ENCODE measurements at regions not wholly inside any gene's neighbourhood (a gene's known extent, or its start where the extent isn't known, plus 50 kb on each side); places are given as distances from the start of the nearest gene placed in this dataset.

DNA sequence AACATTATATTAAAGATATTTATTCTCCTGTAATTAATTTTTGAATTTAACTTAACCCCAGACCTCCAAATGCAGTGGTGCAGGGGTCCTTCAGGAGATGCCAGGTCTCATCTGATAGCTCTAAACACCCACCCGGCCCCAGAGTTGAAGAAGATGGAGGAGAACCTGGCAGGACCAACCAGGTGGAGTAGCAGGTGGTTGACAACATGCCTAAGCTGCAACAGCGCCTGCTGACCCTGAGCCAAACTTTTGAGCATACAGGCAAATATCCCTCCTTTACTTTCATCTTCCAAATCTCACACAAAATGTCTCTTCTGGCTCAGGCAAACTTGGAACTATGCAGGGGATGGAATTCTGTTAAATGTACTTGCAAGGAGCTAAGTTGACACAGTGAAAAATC lies 145.3 kb upstream of the TCF21 start:
- Histone ChIP-seq H3K27me3 (ENCODE audit: control insufficient read depth, insufficient read depth, low read length, poor library complexity, severe bottlenecking) (no peaks in the 10 kb centered on the region), H3K9me3 (ENCODE audit: control insufficient read depth, low read length) (no peaks in the 10 kb centered on the region), H3K27ac (ENCODE audit: insufficient read depth, low read depth, low read length, poor library complexity, severe bottlenecking) (no peak overlapping the region), H3K4me3 (ENCODE audit: insufficient read depth, low read depth, low read length) (no peak overlapping the region), H3K36me3 (ENCODE audit: control insufficient read depth, insufficient read depth, low read length) (no peaks in the 10 kb centered on the region), H3K4me1 (ENCODE audit: control insufficient read depth, insufficient read depth, low read length) (peaks cover 2% of the 10 kb centered on the region)
- 87 to 93% methylated on average over 2 of the region's 2 CpGs for WGBS, 2 experiments

DNA sequence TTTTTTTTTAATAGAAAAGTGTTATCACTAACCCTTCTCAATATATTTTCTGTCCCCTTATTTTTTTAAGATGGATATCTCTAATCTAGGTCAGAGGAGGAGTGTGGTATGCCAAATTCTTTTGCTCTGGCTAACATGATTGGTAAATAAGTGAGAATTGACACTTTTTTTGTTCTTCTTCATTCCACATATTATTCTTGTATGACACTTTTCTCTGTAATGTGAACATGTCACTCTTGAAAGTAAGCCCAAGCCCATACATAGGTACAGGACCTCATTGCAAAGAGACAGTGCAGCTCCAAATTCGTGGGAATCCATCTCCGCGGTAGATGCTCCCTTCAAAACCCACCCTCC lies 142.5 kb upstream of the TCF21 start:
- Histone ChIP-seq H3K36me3 (ENCODE audit: control insufficient read depth, insufficient read depth, low read length) (no peaks in the 10 kb centered on the region), H3K4me1 (ENCODE audit: control insufficient read depth, insufficient read depth, low read length) (peaks cover 2% of the 10 kb centered on the region), H3K27ac (ENCODE audit: insufficient read depth, low read depth, low read length, poor library complexity, severe bottlenecking) (no peak overlapping the region), H3K9me3 (ENCODE audit: control insufficient read depth, low read length) (no peaks in the 10 kb centered on the region), H3K4me3 (ENCODE audit: insufficient read depth, low read depth, low read length) (no peak overlapping the region), H3K27me3 (ENCODE audit: control insufficient read depth, insufficient read depth, low read length, poor library complexity, severe bottlenecking) (no peaks in the 10 kb centered on the region)
- WGBS, 2 experiments: 99 to 100% methylated on average over 1 to 3 of the region's 3 CpGs

DNA sequence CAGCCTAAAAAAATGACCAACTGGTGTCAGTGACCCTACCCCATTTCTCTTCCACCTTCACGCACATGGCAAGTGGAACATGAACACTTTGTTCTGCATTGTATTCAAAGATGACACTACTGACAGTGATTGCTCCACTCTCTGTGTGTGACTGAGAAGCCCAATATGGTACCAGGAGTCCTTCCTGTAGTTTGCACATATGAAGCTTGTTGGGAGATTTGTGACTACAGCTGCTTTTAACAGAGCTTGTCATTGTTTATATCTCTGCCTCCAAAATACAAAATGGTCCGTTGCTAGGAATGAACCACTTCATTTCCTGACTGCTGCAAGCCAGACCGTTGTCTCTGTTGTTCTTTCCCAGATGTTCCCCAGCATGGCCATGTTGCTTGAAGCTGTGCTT lies 140.3 kb upstream of the TCF21 start:
- H3K27ac ChIP-seq (ENCODE audit: insufficient read depth, low read depth, low read length, poor library complexity, severe bottlenecking): no peak overlapping the region
- WGBS, 2 experiments: 92 to 93% methylated on average over 3 of the region's 3 CpGs
- no peaks in the 10 kb centered on the region for H3K27me3 ChIP-seq (ENCODE audit: control insufficient read depth, insufficient read depth, low read length, poor library complexity, severe bottlenecking)
- no peak overlapping the region for H3K4me3 ChIP-seq (ENCODE audit: insufficient read depth, low read depth, low read length)
- H3K4me1 ChIP-seq (ENCODE audit: control insufficient read depth, insufficient read depth, low read length): no peaks in the 10 kb centered on the region
- no peaks in the 10 kb centered on the region for H3K9me3 ChIP-seq (ENCODE audit: control insufficient read depth, low read length)
- no peaks in the 10 kb centered on the region for H3K36me3 ChIP-seq (ENCODE audit: control insufficient read depth, insufficient read depth, low read length)

DNA sequence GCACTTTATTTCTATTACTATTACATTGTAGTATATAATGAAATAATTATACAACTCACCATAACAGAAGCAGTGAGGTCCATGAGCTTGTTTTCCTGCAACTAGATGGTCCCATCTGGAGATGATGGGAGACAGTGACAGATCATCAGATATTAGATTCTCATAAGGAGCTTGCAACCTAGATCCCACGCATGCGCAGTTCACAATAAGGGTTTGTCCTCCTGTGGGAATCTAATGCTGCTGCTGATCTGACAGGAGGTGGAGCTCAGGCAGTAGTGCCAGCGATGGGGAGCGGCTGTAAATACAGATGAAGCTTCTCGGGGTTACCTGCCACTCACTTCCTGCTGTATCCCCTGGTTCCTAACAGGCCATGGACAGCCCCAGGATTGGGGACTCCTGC lies 139.5 kb upstream of the TCF21 start:
- H3K27ac ChIP-seq (ENCODE audit: insufficient read depth, low read depth, low read length, poor library complexity, severe bottlenecking): no peak overlapping the region
- 95 to 96% methylated on average over 5 of the region's 5 CpGs for WGBS, 2 experiments
- H3K27me3 ChIP-seq (ENCODE audit: control insufficient read depth, insufficient read depth, low read length, poor library complexity, severe bottlenecking): no peaks in the 10 kb centered on the region
- no peak overlapping the region for H3K4me3 ChIP-seq (ENCODE audit: insufficient read depth, low read depth, low read length)
- no peaks in the 10 kb centered on the region for H3K9me3 ChIP-seq (ENCODE audit: control insufficient read depth, low read length)
- H3K4me1 ChIP-seq (ENCODE audit: control insufficient read depth, insufficient read depth, low read length): no peaks in the 10 kb centered on the region
- no peaks in the 10 kb centered on the region for H3K36me3 ChIP-seq (ENCODE audit: control insufficient read depth, insufficient read depth, low read length)

DNA sequence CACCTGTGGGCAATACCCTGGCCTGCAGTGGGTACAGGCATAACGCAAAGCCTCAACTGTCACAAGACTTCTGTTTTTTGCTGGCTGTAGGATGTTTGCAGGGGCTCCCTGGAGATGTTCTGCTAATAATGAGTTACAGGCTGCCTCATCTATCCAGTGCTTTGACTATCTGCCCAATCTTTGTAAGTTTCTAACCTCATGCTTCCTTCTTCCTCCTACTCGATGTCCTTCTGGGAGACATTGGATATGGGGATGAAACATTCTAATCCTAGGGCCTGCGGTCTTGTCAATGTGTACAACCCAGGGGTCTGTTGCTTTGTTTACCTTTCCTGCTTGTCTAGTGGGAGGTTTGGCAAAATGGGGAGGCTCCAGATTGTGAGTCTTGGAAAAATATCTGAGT lies 136.8 kb upstream of the TCF21 start:
- Histone ChIP-seq H3K27me3 (ENCODE audit: control insufficient read depth, insufficient read depth, low read length, poor library complexity, severe bottlenecking) (no peaks in the 10 kb centered on the region), H3K9me3 (ENCODE audit: control insufficient read depth, low read length) (no peaks in the 10 kb centered on the region), H3K4me3 (ENCODE audit: insufficient read depth, low read depth, low read length) (no peak overlapping the region), H3K36me3 (ENCODE audit: control insufficient read depth, insufficient read depth, low read length) (no peaks in the 10 kb centered on the region), H3K27ac (ENCODE audit: insufficient read depth, low read depth, low read length, poor library complexity, severe bottlenecking) (no peak overlapping the region), H3K4me1 (ENCODE audit: control insufficient read depth, insufficient read depth, low read length) (no peaks in the 10 kb centered on the region)
- 90 to 95% methylated on average over 3 of the region's 3 CpGs for WGBS, 2 experiments

DNA sequence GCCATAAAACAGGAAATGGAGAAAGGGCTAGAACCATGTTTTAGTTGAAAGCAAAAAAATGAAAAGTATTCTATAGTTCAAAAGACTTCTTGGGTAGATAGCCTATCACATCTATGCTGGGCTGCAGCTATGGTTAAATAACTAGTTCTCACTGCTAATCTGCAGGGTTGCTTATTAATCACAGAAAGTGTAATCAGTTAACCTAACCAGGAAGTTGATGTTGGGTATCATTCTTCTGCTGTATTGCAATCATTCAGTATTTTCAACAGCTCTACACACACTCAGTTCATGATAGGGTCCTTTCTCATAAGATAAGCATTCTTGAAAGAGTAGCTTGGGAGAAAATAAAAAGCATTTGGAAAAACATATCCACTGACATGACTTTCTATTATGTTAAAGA lies 135.2 kb upstream of the TCF21 start:
- H3K9me3 ChIP-seq (ENCODE audit: control insufficient read depth, low read length): no peaks in the 10 kb centered on the region
- no peaks in the 10 kb centered on the region for H3K27me3 ChIP-seq (ENCODE audit: control insufficient read depth, insufficient read depth, low read length, poor library complexity, severe bottlenecking)
- H3K36me3 ChIP-seq (ENCODE audit: control insufficient read depth, insufficient read depth, low read length): no peaks in the 10 kb centered on the region
- no peak overlapping the region for H3K27ac ChIP-seq (ENCODE audit: insufficient read depth, low read depth, low read length, poor library complexity, severe bottlenecking)
- H3K4me3 ChIP-seq (ENCODE audit: insufficient read depth, low read depth, low read length): no peak overlapping the region
- no peaks in the 10 kb centered on the region for H3K4me1 ChIP-seq (ENCODE audit: control insufficient read depth, insufficient read depth, low read length)

DNA sequence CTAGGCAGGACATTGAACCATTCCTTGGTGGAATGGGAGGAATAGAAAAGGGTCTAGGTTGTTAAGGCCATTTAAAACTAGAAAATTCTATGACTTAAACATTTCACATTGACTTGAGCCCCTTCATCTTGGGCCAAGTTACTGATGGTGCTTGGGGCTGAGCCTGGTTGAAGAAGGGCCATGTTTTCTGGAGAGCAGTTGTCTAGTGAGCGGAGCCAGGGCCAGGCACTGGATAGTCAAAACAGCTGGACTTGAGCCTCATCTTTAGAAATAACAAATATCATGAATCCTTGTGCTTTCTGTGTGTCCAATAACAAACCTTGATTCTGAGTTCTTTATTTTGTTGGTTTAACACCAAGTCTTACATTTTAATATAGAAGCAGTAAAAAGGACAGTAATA lies 134.6 kb upstream of the TCF21 start:
- Histone ChIP-seq H3K27ac (ENCODE audit: insufficient read depth, low read depth, low read length, poor library complexity, severe bottlenecking) (no peak overlapping the region), H3K4me1 (ENCODE audit: control insufficient read depth, insufficient read depth, low read length) (no peaks in the 10 kb centered on the region), H3K4me3 (ENCODE audit: insufficient read depth, low read depth, low read length) (no peak overlapping the region), H3K36me3 (ENCODE audit: control insufficient read depth, insufficient read depth, low read length) (no peaks in the 10 kb centered on the region), H3K27me3 (ENCODE audit: control insufficient read depth, insufficient read depth, low read length, poor library complexity, severe bottlenecking) (no peaks in the 10 kb centered on the region), H3K9me3 (ENCODE audit: control insufficient read depth, low read length) (no peaks in the 10 kb centered on the region)
- 83 to 96% methylated on average over 1 of the region's 1 CpG for WGBS, 2 experiments

DNA sequence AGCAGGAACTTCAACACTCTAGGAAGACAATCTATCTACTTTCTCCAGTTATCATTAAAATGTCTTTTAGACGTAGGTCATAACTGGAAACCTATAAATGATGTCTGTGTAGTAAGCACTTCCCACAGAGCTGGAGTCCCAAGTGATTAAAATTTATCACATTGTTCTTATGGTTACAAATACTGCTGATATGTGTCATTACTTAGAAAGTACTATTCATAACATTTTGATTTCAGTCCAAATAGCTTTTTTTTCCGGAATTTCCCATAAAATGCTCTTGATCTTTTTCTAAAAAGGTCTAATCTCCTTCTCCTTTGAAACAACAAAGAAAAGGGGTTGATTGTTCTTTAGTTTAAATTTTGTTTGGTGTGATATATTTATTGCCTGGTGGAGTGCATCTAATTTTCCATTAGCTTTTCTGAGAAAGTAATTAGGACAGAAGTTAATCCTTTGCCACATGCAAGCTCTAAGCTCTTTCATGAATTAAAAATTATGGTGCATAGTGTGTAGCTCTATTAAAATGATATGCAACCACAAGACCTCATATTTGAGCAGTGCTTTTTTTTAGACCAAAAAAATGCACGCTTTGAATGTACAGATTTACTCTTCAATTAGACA lies 132.7 kb upstream of the TCF21 start:
- H3K27me3 ChIP-seq (ENCODE audit: control insufficient read depth, insufficient read depth, low read length, poor library complexity, severe bottlenecking): no peaks in the 10 kb centered on the region
- no peaks in the 10 kb centered on the region for H3K4me1 ChIP-seq (ENCODE audit: control insufficient read depth, insufficient read depth, low read length)
- no peaks in the 10 kb centered on the region for H3K9me3 ChIP-seq (ENCODE audit: control insufficient read depth, low read length)
- WGBS, 2 experiments: 87 to 88% methylated on average over 2 of the region's 3 CpGs
- H3K27ac ChIP-seq (ENCODE audit: insufficient read depth, low read depth, low read length, poor library complexity, severe bottlenecking): no peak overlapping the region
- H3K4me3 ChIP-seq (ENCODE audit: insufficient read depth, low read depth, low read length): no peak overlapping the region
- no peaks in the 10 kb centered on the region for H3K36me3 ChIP-seq (ENCODE audit: control insufficient read depth, insufficient read depth, low read length)

DNA sequence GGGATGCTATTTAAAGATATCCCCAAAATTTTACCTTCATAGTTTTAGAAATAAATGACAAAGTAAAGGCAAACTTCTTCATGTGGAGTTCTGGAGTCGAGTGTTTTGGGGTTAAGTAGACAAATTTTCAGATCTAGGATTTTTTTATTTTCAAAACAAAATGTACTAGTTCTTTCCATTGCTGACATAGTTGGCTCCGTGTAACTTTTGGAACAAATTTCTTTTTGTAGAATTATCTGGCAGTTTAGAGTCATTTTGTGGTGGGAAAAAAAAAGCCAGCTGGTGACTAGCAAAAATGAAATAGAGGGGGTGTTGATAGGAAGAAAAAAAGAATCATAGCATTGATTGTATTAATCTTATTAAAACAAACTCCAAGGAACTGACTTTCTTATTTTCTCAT lies 131.6 kb upstream of the TCF21 start:
- no peaks in the 10 kb centered on the region for H3K4me1 ChIP-seq (ENCODE audit: control insufficient read depth, insufficient read depth, low read length)
- no peaks in the 10 kb centered on the region for H3K36me3 ChIP-seq (ENCODE audit: control insufficient read depth, insufficient read depth, low read length)
- WGBS, 2 experiments: 90 to 100% methylated on average over 1 of the region's 2 CpGs
- no peak overlapping the region for H3K4me3 ChIP-seq (ENCODE audit: insufficient read depth, low read depth, low read length)
- H3K9me3 ChIP-seq (ENCODE audit: control insufficient read depth, low read length): no peaks in the 10 kb centered on the region
- no peak overlapping the region for H3K27ac ChIP-seq (ENCODE audit: insufficient read depth, low read depth, low read length, poor library complexity, severe bottlenecking)
- no peaks in the 10 kb centered on the region for H3K27me3 ChIP-seq (ENCODE audit: control insufficient read depth, insufficient read depth, low read length, poor library complexity, severe bottlenecking)

DNA sequence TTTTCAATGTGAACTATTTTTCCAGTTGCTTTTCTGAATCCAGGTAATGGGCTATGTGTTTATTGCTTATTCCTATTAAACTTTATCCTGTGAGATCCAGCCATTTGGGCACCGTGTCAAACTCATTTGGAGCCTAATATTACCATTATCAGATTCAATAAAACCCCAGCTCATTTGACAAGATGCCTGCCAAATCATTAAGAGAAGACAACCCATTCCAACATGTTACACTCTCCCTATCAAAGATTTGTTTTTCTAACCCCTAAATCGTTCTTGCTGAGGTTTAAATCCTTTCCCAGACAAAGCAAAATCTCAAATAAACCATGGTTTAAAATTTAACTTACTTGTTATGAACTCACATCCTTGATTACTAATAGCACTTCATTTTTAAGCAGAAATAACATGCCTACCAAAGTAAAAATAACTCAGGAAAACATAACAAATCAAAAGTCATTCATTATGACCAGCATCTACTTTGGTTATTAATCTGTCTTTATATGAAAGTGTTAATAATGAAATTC lies 130.0 kb upstream of the TCF21 start:
- Histone ChIP-seq H3K4me3 (ENCODE audit: insufficient read depth, low read depth, low read length) (no peak overlapping the region), H3K9me3 (ENCODE audit: control insufficient read depth, low read length) (no peaks in the 10 kb centered on the region), H3K27me3 (ENCODE audit: control insufficient read depth, insufficient read depth, low read length, poor library complexity, severe bottlenecking) (no peaks in the 10 kb centered on the region), H3K36me3 (ENCODE audit: control insufficient read depth, insufficient read depth, low read length) (no peaks in the 10 kb centered on the region), H3K27ac (ENCODE audit: insufficient read depth, low read depth, low read length, poor library complexity, severe bottlenecking) (no peak overlapping the region), H3K4me1 (ENCODE audit: control insufficient read depth, insufficient read depth, low read length) (no peaks in the 10 kb centered on the region)
- WGBS, 2 experiments: 76 to 77% methylated on average over 2 of the region's 2 CpGs

DNA sequence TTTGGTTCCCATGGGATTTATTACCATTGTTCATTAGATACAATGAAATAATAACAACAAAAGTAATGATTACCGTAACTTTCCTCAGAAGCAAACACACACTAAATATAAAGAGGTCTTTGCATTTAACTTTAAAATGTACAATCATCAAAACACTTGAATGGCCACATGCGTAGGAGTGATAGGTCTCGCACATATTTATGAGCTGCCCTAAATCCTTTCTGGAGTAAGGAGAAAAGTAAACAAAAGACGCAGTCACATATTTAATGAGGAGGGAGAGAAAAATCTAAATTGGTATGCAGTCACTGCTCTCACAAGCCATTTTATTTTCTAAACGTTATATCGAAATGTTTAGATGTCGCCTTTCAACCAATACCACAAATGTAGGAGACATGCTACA lies 129.4 kb upstream of the TCF21 start:
- no peaks in the 10 kb centered on the region for H3K9me3 ChIP-seq (ENCODE audit: control insufficient read depth, low read length)
- H3K36me3 ChIP-seq (ENCODE audit: control insufficient read depth, insufficient read depth, low read length): no peaks in the 10 kb centered on the region
- H3K4me3 ChIP-seq (ENCODE audit: insufficient read depth, low read depth, low read length): no peak overlapping the region
- 93% methylated on average over 7 of the region's 7 CpGs for WGBS, 2 experiments
- H3K27me3 ChIP-seq (ENCODE audit: control insufficient read depth, insufficient read depth, low read length, poor library complexity, severe bottlenecking): no peaks in the 10 kb centered on the region
- H3K4me1 ChIP-seq (ENCODE audit: control insufficient read depth, insufficient read depth, low read length): no peaks in the 10 kb centered on the region
- no peak overlapping the region for H3K27ac ChIP-seq (ENCODE audit: insufficient read depth, low read depth, low read length, poor library complexity, severe bottlenecking)
